ENCODE measurements at regions not wholly inside any gene's neighbourhood (a gene's known extent, or its start where the extent isn't known, plus 50 kb on each side); places are given as distances from the start of the nearest gene placed in this dataset.

DNA sequence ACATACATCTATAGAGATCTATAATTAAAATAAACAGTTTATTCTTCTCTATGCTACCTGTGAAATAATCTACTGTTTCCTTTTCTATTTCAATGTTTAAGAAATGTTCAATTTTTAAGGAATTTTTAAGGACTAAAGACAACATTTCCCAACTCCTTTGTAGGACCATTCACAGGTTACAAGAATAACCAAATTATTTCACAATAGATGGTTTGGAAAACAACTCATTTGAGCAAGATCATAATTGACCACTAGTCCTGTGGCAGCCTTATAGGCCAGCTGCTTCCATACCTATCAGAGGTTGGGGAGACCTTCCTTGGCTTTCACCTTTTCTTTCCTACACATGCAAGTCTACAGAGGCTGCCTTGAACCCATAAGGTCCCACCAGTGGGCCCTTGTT, 193.7 kb downstream of the TTC39B start:
- Histone ChIP-seq H3K4me3 (ENCODE audit: low read depth, low read length) (no peak overlapping the region), H3K9me3 (ENCODE audit: control insufficient read depth, insufficient read depth, low read length) (no peaks in the 10 kb centered on the region), H3K27ac (ENCODE audit: low read depth, low read length) (no peak overlapping the region), H3K27me3 (ENCODE audit: control insufficient read depth, insufficient read depth, low read length) (peaks cover 2% of the 10 kb centered on the region)
- POLR2A ChIA-PET = no interaction called here
- CTCF ChIA-PET = no interaction called here
- TF ChIP-seq, protein P1, sequence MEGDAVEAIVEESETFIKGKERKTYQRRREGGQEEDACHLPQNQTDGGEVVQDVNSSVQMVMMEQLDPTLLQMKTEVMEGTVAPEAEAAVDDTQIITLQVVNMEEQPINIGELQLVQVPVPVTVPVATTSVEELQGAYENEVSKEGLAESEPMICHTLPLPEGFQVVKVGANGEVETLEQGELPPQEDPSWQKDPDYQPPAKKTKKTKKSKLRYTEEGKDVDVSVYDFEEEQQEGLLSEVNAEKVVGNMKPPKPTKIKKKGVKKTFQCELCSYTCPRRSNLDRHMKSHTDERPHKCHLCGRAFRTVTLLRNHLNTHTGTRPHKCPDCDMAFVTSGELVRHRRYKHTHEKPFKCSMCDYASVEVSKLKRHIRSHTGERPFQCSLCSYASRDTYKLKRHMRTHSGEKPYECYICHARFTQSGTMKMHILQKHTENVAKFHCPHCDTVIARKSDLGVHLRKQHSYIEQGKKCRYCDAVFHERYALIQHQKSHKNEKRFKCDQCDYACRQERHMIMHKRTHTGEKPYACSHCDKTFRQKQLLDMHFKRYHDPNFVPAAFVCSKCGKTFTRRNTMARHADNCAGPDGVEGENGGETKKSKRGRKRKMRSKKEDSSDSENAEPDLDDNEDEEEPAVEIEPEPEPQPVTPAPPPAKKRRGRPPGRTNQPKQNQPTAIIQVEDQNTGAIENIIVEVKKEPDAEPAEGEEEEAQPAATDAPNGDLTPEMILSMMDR (IDR thresholded peaks at IDR 0.05; ENCODE audit: low read depth, low read length) = no peak
- no peak for DNase-seq (ENCODE audit: low read depth, low spot score)

DNA sequence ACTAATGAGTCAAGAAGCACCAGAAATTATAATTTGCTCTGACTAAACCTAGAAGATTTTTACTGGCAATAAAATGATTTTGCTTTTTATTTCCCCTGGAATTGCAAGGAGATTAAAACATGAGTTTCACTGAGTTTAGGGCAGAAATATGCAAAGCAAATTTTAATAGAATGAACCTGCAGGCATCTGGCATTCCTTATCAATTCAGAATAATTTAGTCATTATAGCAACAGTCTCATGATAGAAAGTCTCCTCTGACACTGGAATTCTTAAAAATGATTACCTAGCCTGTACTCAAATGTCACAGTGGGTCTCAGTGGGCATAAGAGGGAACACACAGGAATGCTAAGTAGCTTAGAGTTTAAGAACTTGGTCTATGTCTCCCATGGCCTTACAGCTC, 195.9 kb downstream of the TTC39B start:
- POLR2A ChIA-PET = no interaction called here
- Histone ChIP-seq H3K4me3 (ENCODE audit: low read depth, low read length) (no peak overlapping the region), H3K27ac (ENCODE audit: low read depth, low read length) (no peak overlapping the region), H3K27me3 (ENCODE audit: control insufficient read depth, insufficient read depth, low read length) (peaks cover 2% of the 10 kb centered on the region), H3K9me3 (ENCODE audit: control insufficient read depth, insufficient read depth, low read length) (no peaks in the 10 kb centered on the region)
- DNase-seq (ENCODE audit: low read depth, low spot score) = no peak
- CTCF ChIA-PET = no interaction called here
- TF ChIP-seq, protein P1 (IDR thresholded peaks at IDR 0.05; ENCODE audit: low read depth, low read length) = no peak

DNA sequence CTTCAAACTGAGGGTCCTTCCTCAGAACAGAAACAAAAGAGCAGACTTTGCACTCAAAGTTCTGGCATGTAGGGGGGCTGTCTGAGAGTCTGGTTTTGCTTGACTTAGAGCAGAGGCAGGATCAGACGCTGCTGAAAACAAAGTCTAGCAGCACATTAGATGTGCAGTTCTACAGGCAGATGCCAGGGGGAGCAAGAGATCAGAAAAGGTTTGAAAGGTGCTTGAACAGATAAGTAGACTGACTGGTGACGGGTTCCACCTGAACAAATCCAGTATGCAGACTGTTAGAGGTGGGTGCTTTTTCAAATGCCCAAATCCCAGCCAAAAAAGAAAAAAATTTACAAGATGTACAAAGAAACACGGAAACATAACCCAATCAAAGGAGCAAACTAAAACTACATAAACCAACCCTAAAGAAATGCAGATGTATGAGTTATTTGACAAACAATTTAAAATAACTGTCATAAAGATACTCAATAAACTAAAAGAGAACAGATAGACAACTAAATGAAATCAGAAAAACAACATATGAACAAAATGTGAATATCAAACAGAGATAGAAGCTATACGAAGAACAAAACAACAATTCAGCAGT, 194.7 kb upstream of the FREM1 start:
- CTCF ChIA-PET = interaction anchor here (0.8 to 4.7 kb wide), 6 partner anchors 11 to 502 kb away, joined by 3 to 113 read pairs (median 6); no protein-coding TSS in a partner anchor
- TF ChIP-seq, protein P1 (IDR thresholded peaks at IDR 0.05; ENCODE audit: low read depth, low read length) = peak; percentile 88
- H3K27me3 ChIP-seq (ENCODE audit: control insufficient read depth, insufficient read depth, low read length) = no peaks in the 10 kb centered on the region
- H3K9me3 ChIP-seq (ENCODE audit: control insufficient read depth, insufficient read depth, low read length) = no peaks in the 10 kb centered on the region
- no peak overlapping the region for H3K27ac ChIP-seq (ENCODE audit: low read depth, low read length)
- peak; percentile 4 for DNase-seq (ENCODE audit: low read depth, low spot score)
- H3K4me3 ChIP-seq (ENCODE audit: low read depth, low read length) = no peak overlapping the region
- POLR2A ChIA-PET = no interaction called here

DNA sequence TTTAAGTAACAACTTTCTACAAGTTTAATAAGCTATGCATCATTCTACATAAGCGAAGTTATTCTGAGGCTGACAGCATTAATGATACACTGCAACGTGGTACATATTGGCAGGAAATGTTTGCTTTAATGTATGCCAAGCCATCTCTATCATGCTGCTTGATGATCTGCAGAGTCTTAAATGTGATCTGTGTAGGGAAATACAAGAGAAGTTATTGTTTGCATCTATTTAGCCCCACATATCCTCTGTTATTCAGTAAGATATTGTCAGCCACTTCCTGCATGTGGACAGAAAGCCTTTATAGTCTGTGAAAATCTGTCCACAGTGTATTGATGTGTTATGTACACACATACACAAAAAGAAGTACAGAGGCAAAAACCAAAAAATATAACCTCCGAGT, 193.1 kb upstream of the FREM1 start:
- DNase-seq (ENCODE audit: low read depth, low spot score) = no peak
- Histone ChIP-seq H3K4me3 (ENCODE audit: low read depth, low read length) (no peak overlapping the region), H3K27me3 (ENCODE audit: control insufficient read depth, insufficient read depth, low read length) (no peaks in the 10 kb centered on the region), H3K27ac (ENCODE audit: low read depth, low read length) (no peak overlapping the region), H3K9me3 (ENCODE audit: control insufficient read depth, insufficient read depth, low read length) (no peaks in the 10 kb centered on the region)
- TF ChIP-seq, protein P1 (IDR thresholded peaks at IDR 0.05; ENCODE audit: low read depth, low read length) = no peak
- ChIA-PET POLR2A (no interaction called here), CTCF (interaction anchor here (0.9 to 4.7 kb wide), 8 partner anchors 9 to 503 kb away, joined by 3 to 113 read pairs (median 4); no protein-coding TSS in a partner anchor)

DNA sequence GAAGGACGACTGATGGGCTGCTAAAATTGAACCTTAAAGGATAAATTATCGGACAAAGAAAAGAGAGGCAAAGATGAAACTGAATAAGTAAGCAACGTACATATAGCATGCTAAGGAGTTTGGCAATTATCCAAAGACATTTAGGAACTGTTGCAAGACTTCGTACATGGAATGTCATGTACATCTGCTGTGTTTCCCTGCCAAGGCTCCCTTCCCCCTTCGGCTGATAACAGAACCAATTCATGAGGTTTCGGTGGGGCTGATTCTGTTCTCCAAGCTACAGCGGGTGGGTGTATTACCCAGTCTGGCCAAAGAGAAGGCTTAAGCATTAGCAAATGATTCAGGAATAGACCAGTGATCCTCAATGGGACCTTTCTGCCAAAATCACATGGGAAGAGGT, 190.9 kb upstream of the FREM1 start:
- no peaks in the 10 kb centered on the region for H3K27me3 ChIP-seq (ENCODE audit: control insufficient read depth, insufficient read depth, low read length)
- H3K4me3 ChIP-seq (ENCODE audit: low read depth, low read length) = no peak overlapping the region
- ChIA-PET CTCF (interaction anchor here (1.1 to 2.9 kb wide), 2 partner anchors 11 to 34 kb away, joined by 3 to 18 read pairs; no protein-coding TSS in a partner anchor), POLR2A (no interaction called here)
- no peak overlapping the region for H3K27ac ChIP-seq (ENCODE audit: low read depth, low read length)
- TF ChIP-seq, protein P1 (IDR thresholded peaks at IDR 0.05; ENCODE audit: low read depth, low read length) = no peak
- DNase-seq (ENCODE audit: low read depth, low spot score) = no peak
- no peaks in the 10 kb centered on the region for H3K9me3 ChIP-seq (ENCODE audit: control insufficient read depth, insufficient read depth, low read length)

Measured in AG04450 (cell line).